Muscle layer of colon (tissue), 2 donors: ENCODE measurements at regions not wholly inside any gene's neighbourhood (a gene's known extent, or its start where the extent isn't known, plus 50 kb on each side); places are given as distances from the start of the nearest gene placed in this dataset.

Experiments used
- H3K27ac ChIP-seq: one replicate; pipeline ENCODE4 v1.7.0; 2013; ENCODE audit warnings: low read depth, mild to moderate bottlenecking, low read length, moderate library complexity
- H3K27me3 ChIP-seq, 2 donors: one replicate each; pipeline ENCODE4 v1.7.0; 2013; ENCODE audit warnings: low read length in 2 of 2, mild to moderate bottlenecking in 2 of 2; ENCODE audit not compliant: insufficient read depth in 2 of 2, control insufficient read depth in 1 of 2
- H3K36me3 ChIP-seq: one replicate; pipeline ENCODE4 v1.7.0; 2013; ENCODE audit warnings: mild to moderate bottlenecking, low read length; ENCODE audit not compliant: insufficient read depth
- H3K4me1 ChIP-seq: one replicate; pipeline ENCODE4 v1.7.0; 2013; ENCODE audit warnings: mild to moderate bottlenecking, low read length; ENCODE audit not compliant: insufficient read depth
- H3K4me3 ChIP-seq, 2 donors: one replicate each; pipeline ENCODE4 v1.7.0; 2013; ENCODE audit warnings: low read length in 2 of 2, low read depth in 1 of 2, mild to moderate bottlenecking in 1 of 2, moderate library complexity in 1 of 2
- H3K9ac ChIP-seq: one replicate; pipeline ENCODE4 v1.7.0; 2013; ENCODE audit warnings: low read length
- H3K9me3 ChIP-seq: one replicate; pipeline ENCODE4 v1.7.0; 2013; ENCODE audit warnings: mild to moderate bottlenecking, low read length
- donor health status: abdominal sarcoma.
- donor health status: Adenocarcinoma of cecum.

GRCh38 chr10:131766096-131766495 lies 134.7 kb upstream of the PPP2R2D start:
- Histone ChIP-seq H3K4me3 (no peak overlapping the region), H3K36me3 (no peaks in the 10 kb centered on the region)

DNA sequence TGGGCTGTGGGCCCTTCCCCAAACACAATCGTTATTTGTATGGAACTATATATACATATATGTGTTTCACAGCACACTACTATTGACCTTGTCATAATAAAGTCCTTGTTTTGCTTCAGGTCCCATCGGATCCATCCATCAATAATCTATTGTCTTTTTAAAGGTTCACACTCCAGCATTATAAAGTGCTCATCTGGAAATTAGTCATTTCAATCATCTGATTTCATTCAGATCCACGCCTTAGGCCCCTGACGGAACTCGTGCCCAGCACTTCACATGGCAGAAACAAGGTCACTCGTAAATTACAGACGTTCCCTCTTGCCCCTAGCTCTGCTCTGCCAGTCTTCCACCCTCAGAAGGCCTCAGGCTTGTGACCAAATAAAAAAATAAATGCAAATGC lies 133.1 kb upstream of the PPP2R2D start:
- H3K27ac ChIP-seq = no peak overlapping the region
- no peaks in the 10 kb centered on the region for H3K4me1 ChIP-seq
- H3K36me3 ChIP-seq = no peaks in the 10 kb centered on the region
- H3K4me3 ChIP-seq = no peak overlapping the region
- H3K9me3 ChIP-seq = no peaks in the 10 kb centered on the region
- no peaks in the 10 kb centered on the region for H3K27me3 ChIP-seq
- H3K9ac ChIP-seq = no peak overlapping the region

More at GRCh38 chr10:131766096-131766495, 134.7 kb upstream of the PPP2R2D start:
- no peaks in the 10 kb centered on the region for H3K27me3 ChIP-seq
- no peaks in the 10 kb centered on the region for H3K4me1 ChIP-seq
- H3K27ac ChIP-seq = no peak overlapping the region
- H3K9ac ChIP-seq = no peak overlapping the region
- H3K9me3 ChIP-seq = no peaks in the 10 kb centered on the region

DNA sequence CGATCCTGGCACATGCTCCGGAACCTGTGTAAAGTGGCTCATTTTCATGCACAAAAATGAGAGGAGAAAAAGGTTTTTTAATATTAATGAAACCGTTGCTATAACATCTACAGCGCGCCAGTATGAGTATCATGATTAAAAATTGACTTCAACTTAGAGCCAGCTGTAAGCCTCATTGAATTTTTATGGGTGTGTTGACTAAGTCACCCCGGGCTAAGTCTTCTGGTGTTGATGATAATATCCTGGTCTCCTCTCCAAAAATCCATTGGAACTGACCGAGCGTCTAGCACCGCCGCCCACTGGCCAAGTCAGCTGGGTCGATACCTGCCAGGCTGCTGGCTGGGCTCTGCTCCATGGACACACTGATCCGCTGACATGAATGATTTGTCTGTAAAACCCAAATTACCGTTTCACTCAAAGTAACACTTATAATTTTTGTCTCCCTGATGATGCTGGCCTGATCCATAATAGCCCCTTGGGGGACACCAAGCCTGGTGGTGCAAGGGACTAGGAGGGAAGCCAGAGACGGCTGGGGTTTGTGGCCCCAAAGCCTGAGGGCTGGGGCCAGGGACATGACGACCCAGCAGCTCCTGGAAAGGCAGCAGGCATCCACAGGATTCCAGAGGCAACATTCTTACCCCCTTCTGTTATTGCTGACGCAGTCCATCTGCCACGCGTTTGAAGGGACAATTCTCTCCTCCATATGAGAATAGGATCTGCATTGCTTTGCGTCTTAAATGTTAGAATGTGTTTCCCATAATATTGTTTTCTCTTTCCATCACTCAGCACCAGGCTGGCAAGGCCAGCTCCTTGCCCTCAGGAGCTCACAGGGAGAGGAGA lies 131.0 kb upstream of the PPP2R2D start:
- Histone ChIP-seq H3K4me1 (no peaks in the 10 kb centered on the region), H3K27ac (no peak overlapping the region), H3K9ac (no peak overlapping the region), H3K36me3 (no peaks in the 10 kb centered on the region), H3K27me3 (no peaks in the 10 kb centered on the region), H3K4me3 (no peak overlapping the region), H3K9me3 (no peaks in the 10 kb centered on the region)

DNA sequence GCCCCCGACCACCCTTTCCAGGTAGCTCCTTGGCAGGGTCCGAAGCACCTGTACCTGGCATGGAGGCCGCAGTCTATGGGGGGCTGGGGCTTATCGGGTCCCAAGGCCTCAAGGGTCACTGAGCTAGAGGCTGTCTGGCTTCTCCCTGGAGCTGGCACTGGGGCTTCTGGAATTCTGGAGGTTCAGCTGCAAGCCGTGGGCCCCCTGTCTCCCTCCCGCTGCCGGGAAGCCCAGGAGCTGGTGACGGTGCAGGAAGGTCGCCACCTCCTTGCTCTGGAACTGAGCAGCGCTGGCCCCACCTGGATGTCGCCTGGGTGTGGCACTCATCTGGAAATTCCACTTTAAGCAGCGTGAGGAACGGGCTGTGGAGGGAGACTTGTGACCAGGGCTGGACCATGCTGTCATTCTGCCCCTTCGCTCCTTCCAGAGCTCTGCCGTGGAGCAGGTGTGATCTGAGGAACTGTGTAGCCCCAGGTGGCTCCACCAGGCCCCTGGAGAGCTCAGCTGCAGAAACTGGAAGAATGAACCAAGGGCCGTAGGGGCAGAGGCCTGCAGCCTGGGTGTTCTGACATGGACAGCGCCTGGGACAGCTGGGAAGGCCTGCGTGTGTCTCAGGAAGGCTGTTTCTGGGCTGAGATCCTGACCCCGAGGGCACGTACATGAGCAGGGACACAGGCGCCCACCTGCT lies 129.7 kb upstream of the PPP2R2D start:
- no peaks in the 10 kb centered on the region for H3K4me1 ChIP-seq
- H3K27ac ChIP-seq = no peak overlapping the region
- no peak overlapping the region for H3K9ac ChIP-seq
- no peaks in the 10 kb centered on the region for H3K36me3 ChIP-seq
- no peaks in the 10 kb centered on the region for H3K27me3 ChIP-seq
- H3K9me3 ChIP-seq = no peaks in the 10 kb centered on the region
- H3K4me3 ChIP-seq = no peak overlapping the region

- Histone ChIP-seq H3K27me3 (no peaks in the 10 kb centered on the region), H3K4me1 (no peaks in the 10 kb centered on the region), H3K9me3 (no peaks in the 10 kb centered on the region), H3K9ac (no peak overlapping the region), H3K4me3 (no peak overlapping the region), H3K36me3 (no peaks in the 10 kb centered on the region), H3K27ac (no peak overlapping the region)
Measured at GRCh38 chr10:131771634-131772358, 129.0 kb upstream of the PPP2R2D start.

DNA sequence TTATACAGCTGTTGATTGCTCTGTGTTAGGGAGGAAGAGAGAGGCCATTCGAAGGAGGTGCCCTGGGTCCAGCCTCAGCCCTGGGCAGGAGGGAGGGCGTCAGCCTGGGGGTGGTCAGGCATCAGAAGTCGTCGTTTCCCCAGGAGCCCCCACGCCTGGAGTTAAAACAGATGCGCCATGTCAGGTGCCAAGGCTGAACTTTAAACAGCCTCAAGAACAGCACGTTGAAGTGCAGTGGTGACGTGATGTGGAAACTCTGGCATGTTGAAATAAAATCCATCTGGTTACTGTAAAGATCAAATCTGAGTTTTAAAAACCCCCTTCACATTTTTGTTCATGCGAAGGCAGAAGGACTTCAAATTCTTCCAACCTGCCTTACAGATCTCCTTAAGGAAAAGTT lies 128.4 kb upstream of the PPP2R2D start:
- no peak overlapping the region for H3K9ac ChIP-seq
- H3K4me3 ChIP-seq = no peak overlapping the region
- H3K36me3 ChIP-seq = no peaks in the 10 kb centered on the region
- no peak overlapping the region for H3K27ac ChIP-seq
- H3K9me3 ChIP-seq = peaks cover 1% of the 10 kb centered on the region
- H3K27me3 ChIP-seq = no peaks in the 10 kb centered on the region
- H3K4me1 ChIP-seq = no peaks in the 10 kb centered on the region

DNA sequence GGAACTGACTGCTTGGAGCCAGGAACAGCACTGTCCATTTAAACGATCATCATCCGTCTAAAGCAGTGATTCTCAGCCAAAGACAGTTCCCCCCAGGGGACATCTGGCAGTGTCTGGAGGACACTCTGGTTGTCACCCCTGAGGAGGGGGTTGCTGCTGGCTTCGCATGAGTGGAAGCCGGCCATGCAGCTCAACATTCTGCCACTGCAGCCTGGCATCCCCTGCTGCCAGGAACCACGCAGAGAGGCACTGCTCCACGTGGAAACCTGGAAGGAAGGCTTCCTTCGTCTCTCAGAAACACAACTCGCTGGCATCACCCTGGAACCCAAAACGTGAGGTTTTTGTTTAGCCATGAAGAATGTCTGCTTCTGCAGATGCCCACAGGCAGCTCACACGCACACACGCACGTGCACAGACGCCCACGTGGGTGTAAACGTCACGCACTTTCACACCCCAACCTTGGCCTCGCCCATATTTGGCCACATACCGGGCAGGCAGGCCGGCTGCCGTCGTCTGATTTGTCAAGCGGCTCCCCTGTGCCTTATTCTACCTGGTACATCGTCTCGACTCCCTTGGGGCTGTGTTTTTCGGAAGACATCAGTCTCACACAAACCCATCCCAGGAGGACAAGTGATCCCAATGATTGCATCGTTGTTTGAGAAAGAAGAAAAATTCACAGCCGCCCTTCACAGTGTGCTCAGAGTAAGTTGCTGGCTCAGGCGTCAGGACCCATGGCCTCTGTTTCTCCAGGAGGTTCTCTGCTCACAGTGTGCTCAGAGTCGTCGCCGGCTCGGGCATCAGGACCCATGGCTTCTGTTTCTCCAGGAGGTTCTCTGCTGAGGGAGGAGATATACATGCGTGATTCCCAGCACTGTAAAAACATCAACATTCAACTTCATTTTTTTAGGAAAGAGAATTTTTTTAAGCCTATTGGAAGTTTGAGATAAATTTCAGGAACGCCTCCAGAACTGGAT lies 127.2 kb upstream of the PPP2R2D start:
- no peak overlapping the region for H3K9ac ChIP-seq
- no peak overlapping the region for H3K27ac ChIP-seq
- H3K4me1 ChIP-seq = no peaks in the 10 kb centered on the region
- no peaks in the 10 kb centered on the region for H3K36me3 ChIP-seq
- H3K27me3 ChIP-seq = no peaks in the 10 kb centered on the region
- peaks cover 6% of the 10 kb centered on the region for H3K9me3 ChIP-seq
- H3K4me3 ChIP-seq = no peak overlapping the region

DNA sequence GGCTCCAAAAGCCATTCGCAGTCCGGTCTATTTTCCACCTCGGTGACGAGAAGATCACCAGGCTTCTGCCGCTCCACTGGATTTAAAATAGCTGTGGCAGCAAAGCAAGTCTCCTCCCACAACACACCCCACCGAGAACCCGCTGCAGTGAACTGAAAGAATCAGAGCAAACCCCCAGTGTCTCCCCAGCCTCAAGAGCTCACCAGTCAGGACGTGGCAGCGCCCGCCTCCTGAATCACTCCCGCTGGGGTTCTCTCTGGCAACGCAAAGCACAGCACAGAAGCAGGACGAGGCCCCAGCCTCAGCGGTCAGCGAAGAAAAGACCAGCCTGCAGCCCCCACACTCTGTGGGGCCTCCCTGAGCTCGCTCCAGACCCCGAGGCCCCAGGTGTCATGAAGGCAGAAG lies 126.1 kb upstream of the PPP2R2D start:
- Histone ChIP-seq H3K4me1 (no peaks in the 10 kb centered on the region), H3K36me3 (no peaks in the 10 kb centered on the region), H3K27me3 (no peaks in the 10 kb centered on the region), H3K4me3 (no peak overlapping the region), H3K9ac (no peak overlapping the region), H3K9me3 (peaks cover 6% of the 10 kb centered on the region), H3K27ac (no peak overlapping the region)

GRCh38 chr10:131775433-131775832 lies 125.4 kb upstream of the PPP2R2D start:
- Histone ChIP-seq H3K4me1 (no peaks in the 10 kb centered on the region), H3K9me3 (peaks cover 6% of the 10 kb centered on the region), H3K27ac (no peak overlapping the region), H3K36me3 (no peaks in the 10 kb centered on the region), H3K9ac (no peak overlapping the region), H3K27me3 (no peaks in the 10 kb centered on the region), H3K4me3 (no peak overlapping the region)

GRCh38 chr10:131775833-131776232 lies 125.0 kb upstream of the PPP2R2D start:
- H3K9me3 ChIP-seq = peaks cover 6% of the 10 kb centered on the region
- H3K4me3 ChIP-seq = no peak overlapping the region
- no peak overlapping the region for H3K9ac ChIP-seq
- H3K27me3 ChIP-seq = no peaks in the 10 kb centered on the region
- H3K27ac ChIP-seq = no peak overlapping the region
- no peaks in the 10 kb centered on the region for H3K4me1 ChIP-seq
- H3K36me3 ChIP-seq = no peaks in the 10 kb centered on the region
